ENCODE measurements at regions not wholly inside any gene's neighbourhood (a gene's known extent, or its start where the extent isn't known, plus 50 kb on each side); places are given as distances from the start of the nearest gene placed in this dataset.

GRCh38 chr2:144151405-144151804 is 368.5 kb downstream of the ZEB2 start:
- Histone ChIP-seq H3K23me2 (ENCODE audit: insufficient read length, low read depth, low read length, poor library complexity, severe bottlenecking) (no peaks in the 10 kb centered on the region), H3K9ac (ENCODE audit: extremely low read depth, insufficient read length, low read length) (no peak overlapping the region), H3K4me2 (ENCODE audit: insufficient read depth, insufficient read length, low read length) (no peak overlapping the region), H2BK5ac (ENCODE audit: insufficient read length, low read length) (no peak overlapping the region), H4K20me1 (ENCODE audit: control insufficient read depth, insufficient read depth, insufficient read length) (no peaks in the 10 kb centered on the region), H2BK20ac (ENCODE audit: low read depth, low read length, poor library complexity, severe bottlenecking) (no peak overlapping the region), H3K14ac (ENCODE audit: insufficient read depth, low read length) (no peak overlapping the region), H3K56ac (ENCODE audit: insufficient read length, low read depth, low read length) (no peak overlapping the region), H4K5ac (ENCODE audit: insufficient read length, low read depth, low read length) (no peak overlapping the region), H4K8ac (replicated peaks; ENCODE audit: insufficient read length, low read depth, low read length) (no peak overlapping the region), H2AFZ (ENCODE audit: low read length) (no peak overlapping the region), H3K18ac (ENCODE audit: insufficient read length, low read depth, low read length) (no peak overlapping the region), H3K23ac (ENCODE audit: insufficient read length, low read depth, low read length) (no peak overlapping the region), H3K79me2 (ENCODE audit: insufficient read depth, low read length) (no peaks in the 10 kb centered on the region), H2BK12ac (ENCODE audit: insufficient read length, low read depth, low read length) (no peak overlapping the region), H2BK120ac (ENCODE audit: low read depth, low read length, poor library complexity, severe bottlenecking) (no peak overlapping the region), H3K4me1 (ENCODE audit: insufficient read depth, low read length) (no peaks in the 10 kb centered on the region), H3K27me3 (ENCODE audit: insufficient read depth, low read length) (no peaks in the 10 kb centered on the region), H2AK5ac (ENCODE audit: insufficient read length, low read length) (no peak overlapping the region), H3T11ph (ENCODE audit: low read length) (no peak overlapping the region), H2BK15ac (ENCODE audit: low read depth, low read length) (no peak overlapping the region), H3K79me1 (ENCODE audit: insufficient read depth, low read depth, low read length, poor library complexity, severe bottlenecking) (no peaks in the 10 kb centered on the region), H4K91ac (ENCODE audit: insufficient read length, low read depth, low read length) (no peak overlapping the region), H3K4ac (ENCODE audit: low read depth, low read length) (no peak overlapping the region), H3K9me3 (ENCODE audit: control insufficient read depth, low read depth, low read length) (no peaks in the 10 kb centered on the region), H3K27ac (ENCODE audit: insufficient read length, low read depth, low read length) (no peak overlapping the region)
- DNase-seq, result no peak
- no peaks in the 10 kb centered on the region for H3K27me3 Mint-ChIP-seq (ENCODE audit: low read depth)
- no peak for TF ChIP-seq CTCF (conservative IDR thresholded peaks at IDR 0.05)
- peaks cover 0 to 3% of the 10 kb centered on the region in 2 experiments; a peak in 1 of 4 replicates for H3K4me1 Mint-ChIP-seq
- no peaks in the 10 kb centered on the region for H3K9me3 Mint-ChIP-seq
- no peaks in the 10 kb centered on the region for H3K36me3 Mint-ChIP-seq (ENCODE audit: insufficient read depth in 1 of 3, low read depth in 3 of 3)
- no CpG with 5 or more reads among the region's 1 CpG for WGBS (ENCODE audit: extremely low coverage, insufficient read length, low lambda C conversion rate)
- H3K4me3 Mint-ChIP-seq, result no peak overlapping the region
- no peak overlapping the region for H3K27ac Mint-ChIP-seq

Data from H9 (cell line).